ENCODE measurements at regions not wholly inside any gene's neighbourhood (a gene's known extent, or its start where the extent isn't known, plus 50 kb on each side); places are given as distances from the start of the nearest gene placed in this dataset.
"Not testable (repeated sequence)": the region's sequence is repeated elsewhere in the genome, so short reads cannot be mapped to it uniquely, and the experiment has no call there.

- not testable (repeated sequence) for TF ChIP-seq EZH2phosphoT487 (IDR thresholded peaks at IDR 0.05; ENCODE audit: borderline replicate concordance, low read depth); MXI1 (IDR thresholded peaks at IDR 0.05; ENCODE audit: low read depth, low read length); MAX (IDR thresholded peaks at IDR 0.05; ENCODE audit: low read depth); YY1 (IDR thresholded peaks at IDR 0.05; ENCODE audit: low read depth); PBX3 (IDR thresholded peaks at IDR 0.05); MEF2A (IDR thresholded peaks at IDR 0.05; ENCODE audit: borderline replicate concordance, low read depth); SMC3 (IDR thresholded peaks at IDR 0.05; ENCODE audit: low read depth, low read length); ELF1 (IDR thresholded peaks at IDR 0.05); TAF1 (IDR thresholded peaks at IDR 0.05; ENCODE audit: borderline replicate concordance, low read depth, low read length); EP300 (IDR thresholded peaks at IDR 0.05; ENCODE audit: borderline replicate concordance in 1 of 2, low read depth in 1 of 2, low read length in 1 of 2); GABPA (IDR thresholded peaks at IDR 0.05; ENCODE audit: low read depth); REST (IDR thresholded peaks at IDR 0.05; ENCODE audit: low read depth, low read length)
- TF ChIP-seq, protein P1, sequence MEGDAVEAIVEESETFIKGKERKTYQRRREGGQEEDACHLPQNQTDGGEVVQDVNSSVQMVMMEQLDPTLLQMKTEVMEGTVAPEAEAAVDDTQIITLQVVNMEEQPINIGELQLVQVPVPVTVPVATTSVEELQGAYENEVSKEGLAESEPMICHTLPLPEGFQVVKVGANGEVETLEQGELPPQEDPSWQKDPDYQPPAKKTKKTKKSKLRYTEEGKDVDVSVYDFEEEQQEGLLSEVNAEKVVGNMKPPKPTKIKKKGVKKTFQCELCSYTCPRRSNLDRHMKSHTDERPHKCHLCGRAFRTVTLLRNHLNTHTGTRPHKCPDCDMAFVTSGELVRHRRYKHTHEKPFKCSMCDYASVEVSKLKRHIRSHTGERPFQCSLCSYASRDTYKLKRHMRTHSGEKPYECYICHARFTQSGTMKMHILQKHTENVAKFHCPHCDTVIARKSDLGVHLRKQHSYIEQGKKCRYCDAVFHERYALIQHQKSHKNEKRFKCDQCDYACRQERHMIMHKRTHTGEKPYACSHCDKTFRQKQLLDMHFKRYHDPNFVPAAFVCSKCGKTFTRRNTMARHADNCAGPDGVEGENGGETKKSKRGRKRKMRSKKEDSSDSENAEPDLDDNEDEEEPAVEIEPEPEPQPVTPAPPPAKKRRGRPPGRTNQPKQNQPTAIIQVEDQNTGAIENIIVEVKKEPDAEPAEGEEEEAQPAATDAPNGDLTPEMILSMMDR (IDR thresholded peaks at IDR 0.05): not testable (repeated sequence)
Measured at GRCh38 chr12:107864727-107865126, 90.2 kb downstream of the ASCL4 start.

Measured in SK-N-SH (cell line).